D721Med (cell line): ENCODE measurements at regions not wholly inside any gene's neighbourhood (a gene's known extent, or its start where the extent isn't known, plus 50 kb on each side); places are given as distances from the start of the nearest gene placed in this dataset.
"Not testable (repeated sequence)": the region's sequence is repeated elsewhere in the genome, so short reads cannot be mapped to it uniquely, and the experiment has no call there.

Experiments used
- DNase-seq: peaks from one replicate; pipeline ENCODE4 v3.0.0; 2011; ENCODE audit warnings: low spot score; ENCODE audit not compliant: insufficient read length
- FAIRE-seq: peaks from 2 replicates; lab custom pipeline; 2011; peaks lifted over from hg19 to GRCh38; lab: Jason Lieb, UNC
- CTCF ChIP-seq: IDR thresholded peaks from 2 replicates; pipeline ENCODE4 v1.5.1; 2012; ENCODE audit warnings: mild to moderate bottlenecking, control low read depth; ENCODE audit not compliant: insufficient read depth; ENCODE audit errors: missing control alignments

- TF ChIP-seq CTCF, result no peak
- FAIRE-seq, result no peak
- DNase-seq, result no peak
Measured at GRCh38 chr1:199242147-199242546, 603.3 kb downstream of the PTPRC start.

GRCh38 chr1:199242601-199243000, 603.8 kb downstream of the PTPRC start:
- DNase-seq (no peak), FAIRE-seq (no peak)
- TF ChIP-seq CTCF, result no peak

GRCh38 chr1:199243423-199244061, 604.7 kb downstream of the PTPRC start:
- DNase-seq (peak; percentile 24), FAIRE-seq (peak; percentile 89)
- peak; percentile 83 for TF ChIP-seq CTCF

- no peak for TF ChIP-seq CTCF
- FAIRE-seq, result peak; percentile 58
Measured at GRCh38 chr1:199245946-199246345, 607.1 kb downstream of the PTPRC start.

GRCh38 chr1:199246716-199247115, 607.9 kb downstream of the PTPRC start:
- no peak for TF ChIP-seq CTCF
- FAIRE-seq (peak; percentile 46), DNase-seq (no peak)

More at GRCh38 chr1:199245946-199246345, 607.1 kb downstream of the PTPRC start:
- no peak for DNase-seq

- no peak for DNase-seq
- FAIRE-seq, result peak; percentile 41
- TF ChIP-seq CTCF, result no peak
Measured at GRCh38 chr1:199247891-199248290, 609.1 kb downstream of the PTPRC start.

GRCh38 chr1:199254040-199254439, 615.2 kb downstream of the PTPRC start:
- not testable (repeated sequence) for FAIRE-seq, DNase-seq

- no peak for FAIRE-seq
- no peak for DNase-seq
- no peak for TF ChIP-seq CTCF
Measured at GRCh38 chr1:199261328-199261727, 622.5 kb downstream of the PTPRC start.
